Right atrium auricular region (tissue), 2 donors: ENCODE measurements at regions not wholly inside any gene's neighbourhood (a gene's known extent, or its start where the extent isn't known, plus 50 kb on each side); places are given as distances from the start of the nearest gene placed in this dataset.

ENCODE experiments used
- DNase-seq: peaks from one replicate; pipeline ENCODE4 v3.0.0-alpha.2; 2019; ENCODE audit warnings: low spot score
- H3K27ac ChIP-seq, 2 donors: fragments of 200-600 bp; sonication (generic); 1 replicate in 1 of 2; 2 replicates in 1 of 2; pipeline ENCODE4 v1.5.1; 2016 to 2019
- H3K27me3 ChIP-seq, 2 donors: fragments of 200-600 bp; sonication (generic); one replicate each; pipeline versions ENCODE4 v1.5.1 to v1.6.0; 2017 to 2019
- H3K36me3 ChIP-seq: fragments of 200-600 bp; sonication (generic); one replicate; pipeline ENCODE4 v1.5.1; 2016
- H3K4me1 ChIP-seq, 2 donors: fragments of 200-600 bp; sonication (generic); one replicate each; pipeline versions ENCODE4 v1.5.1 to v1.6.0; 2017 to 2019
- H3K4me3 ChIP-seq, 2 donors: fragments of 200-600 bp; sonication (generic); 1 replicate in 1 of 2; 2 replicates in 1 of 2; pipeline ENCODE4 v1.5.1; 2017 to 2019; ENCODE audit warnings: mild to moderate bottlenecking in 1 of 2, moderate library complexity in 1 of 2
- H3K9me3 ChIP-seq, 2 donors: fragments of 200-600 bp; sonication (generic); one replicate each; pipeline ENCODE4 v1.5.1; 2019
- CTCF ChIP-seq, 2 donors: fragments of 200-600 bp; sonication (generic); IDR thresholded peaks; one replicate each; pipeline ENCODE4 v1.5.1; 2019; ENCODE audit warnings: antibody characterized with exemption in 2 of 2

GRCh38 chr9:117869712-117870111, 165.5 kb downstream of the TLR4 start:
- Histone ChIP-seq H3K9me3 (no peaks in the 10 kb centered on the region), H3K4me3 (no peak overlapping the region), H3K4me1 (no peaks in the 10 kb centered on the region), H3K36me3 (no peaks in the 10 kb centered on the region), H3K27me3 (no peaks in the 10 kb centered on the region), H3K27ac (no peak overlapping the region)
- no peak for DNase-seq
- TF ChIP-seq CTCF (IDR thresholded peaks at IDR 0.05), result no peak

GRCh38 chr9:117873664-117874063, 169.5 kb downstream of the TLR4 start:
- no peaks in the 10 kb centered on the region for H3K4me1 ChIP-seq
- no peaks in the 10 kb centered on the region for H3K9me3 ChIP-seq
- TF ChIP-seq CTCF (IDR thresholded peaks at IDR 0.05), result no peak
- DNase-seq, result no peak
- no peaks in the 10 kb centered on the region for H3K36me3 ChIP-seq
- H3K27ac ChIP-seq, result no peak overlapping the region
- no peaks in the 10 kb centered on the region for H3K27me3 ChIP-seq
- no peak overlapping the region for H3K4me3 ChIP-seq

- DNase-seq, result no peak
- TF ChIP-seq CTCF (IDR thresholded peaks at IDR 0.05), result no peak
- H3K27me3 ChIP-seq, result no peaks in the 10 kb centered on the region
Measured at GRCh38 chr9:117875886-117876285, 171.7 kb downstream of the TLR4 start.

GRCh38 chr9:117882171-117882570, 178.0 kb downstream of the TLR4 start:
- no peaks in the 10 kb centered on the region for H3K36me3 ChIP-seq
- TF ChIP-seq CTCF (IDR thresholded peaks at IDR 0.05), result no peak
- H3K4me1 ChIP-seq, result no peaks in the 10 kb centered on the region
- DNase-seq, result no peak
- H3K27ac ChIP-seq, result no peak overlapping the region
- H3K4me3 ChIP-seq, result no peak overlapping the region
- no peaks in the 10 kb centered on the region for H3K27me3 ChIP-seq
- no peaks in the 10 kb centered on the region for H3K9me3 ChIP-seq

More at GRCh38 chr9:117875886-117876285, 171.7 kb downstream of the TLR4 start:
- Histone ChIP-seq H3K36me3 (no peaks in the 10 kb centered on the region), H3K27ac (no peak overlapping the region), H3K4me3 (no peak overlapping the region), H3K9me3 (no peaks in the 10 kb centered on the region), H3K4me1 (no peaks in the 10 kb centered on the region)

GRCh38 chr9:117886616-117887015, 182.4 kb downstream of the TLR4 start:
- TF ChIP-seq CTCF (IDR thresholded peaks at IDR 0.05), result no peak
- H3K9me3 ChIP-seq, result no peaks in the 10 kb centered on the region
- H3K4me3 ChIP-seq, result no peak overlapping the region
- no peaks in the 10 kb centered on the region for H3K27me3 ChIP-seq
- no peaks in the 10 kb centered on the region for H3K4me1 ChIP-seq
- no peak overlapping the region for H3K27ac ChIP-seq
- no peak for DNase-seq
- no peaks in the 10 kb centered on the region for H3K36me3 ChIP-seq

- Histone ChIP-seq H3K9me3 (no peaks in the 10 kb centered on the region), H3K36me3 (no peaks in the 10 kb centered on the region), H3K4me1 (no peaks in the 10 kb centered on the region), H3K4me3 (no peak overlapping the region), H3K27ac (no peak overlapping the region), H3K27me3 (no peaks in the 10 kb centered on the region)
- DNase-seq, result no peak
- TF ChIP-seq CTCF (IDR thresholded peaks at IDR 0.05), result no peak
Measured at GRCh38 chr9:117887383-117887782, 183.2 kb downstream of the TLR4 start.
